Keratinocyte (primary cell): ENCODE measurements at regions not wholly inside any gene's neighbourhood (a gene's known extent, or its start where the extent isn't known, plus 50 kb on each side); places are given as distances from the start of the nearest gene placed in this dataset.

Experiments used
- DNase-seq: peaks from one replicate; pipeline ENCODE4 v3.0.0-alpha.2; 2011; ENCODE audit warnings: low read depth, missing footprints, low spot score
- FAIRE-seq: peaks from 2 replicates; lab custom pipeline; 2011; peaks lifted over from hg19 to GRCh38; lab: Jason Lieb, UNC
- H2AFZ ChIP-seq: 2 replicates; pipeline ENCODE4 v1.6.0; 2012; ENCODE audit warnings: low read length, control low read depth, inconsistent platforms; ENCODE audit not compliant: control insufficient read depth
- H3K27ac ChIP-seq: 2 replicates; pipeline ENCODE4 v1.5.1; 2011; ENCODE audit warnings: low read length; ENCODE audit not compliant: control insufficient read depth, insufficient read depth
- H3K27me3 ChIP-seq: 3 replicates; pipeline ENCODE4 v1.6.0; 2011; ENCODE audit warnings: low read length; ENCODE audit not compliant: control insufficient read depth, insufficient read depth; ENCODE audit errors: extremely low read depth
- H3K36me3 ChIP-seq, 2 experiments: 2 replicates in 1 of 2; 3 replicates in 1 of 2; pipeline ENCODE4 v1.5.1; 2011; ENCODE audit warnings: low read length in 2 of 2, mild to moderate bottlenecking in 1 of 2; ENCODE audit not compliant: control insufficient read depth in 2 of 2, insufficient read depth in 2 of 2; ENCODE audit errors: extremely low read depth in 1 of 2
- H3K4me1 ChIP-seq: 3 replicates; pipeline ENCODE4 v1.5.1; 2011; ENCODE audit warnings: low read length; ENCODE audit not compliant: control insufficient read depth, insufficient read depth; ENCODE audit errors: extremely low read depth
- H3K4me2 ChIP-seq: 3 replicates; pipeline ENCODE4 v1.6.0; 2011; ENCODE audit warnings: low read depth, low read length; ENCODE audit not compliant: control insufficient read depth, insufficient read depth; ENCODE audit errors: extremely low read depth
- H3K4me3 ChIP-seq, 3 experiments: fragments of 200-600 bp in 1 of 3; sonication (generic) in 1 of 3; 2 replicates in 2 of 3; 3 replicates in 1 of 3; pipeline ENCODE4 v1.5.1; 2011 to 2016; ENCODE audit warnings: low read length in 3 of 3, mild to moderate bottlenecking in 3 of 3, control low read depth in 2 of 3, inconsistent platforms in 1 of 3, low read depth in 1 of 3, mixed read lengths in 1 of 3, mixed run types in 1 of 3, moderate library complexity in 1 of 3; ENCODE audit not compliant: control insufficient read depth in 2 of 3, insufficient read depth in 2 of 3; ENCODE audit errors: extremely low read depth in 1 of 3
- H3K79me2 ChIP-seq: 2 replicates; pipeline ENCODE4 v1.6.0; 2012; ENCODE audit warnings: low read length; ENCODE audit not compliant: control insufficient read depth, insufficient read depth
- H3K9ac ChIP-seq: 3 replicates; pipeline ENCODE4 v1.6.0; 2011; ENCODE audit warnings: low read length; ENCODE audit not compliant: control insufficient read depth, insufficient read depth; ENCODE audit errors: extremely low read depth
- H3K9me1 ChIP-seq: 3 replicates; pipeline ENCODE4 v1.6.0; 2011; ENCODE audit warnings: low read length; ENCODE audit not compliant: control insufficient read depth, insufficient read depth; ENCODE audit errors: extremely low read depth
- H3K9me3 ChIP-seq: 2 replicates; pipeline ENCODE4 v1.5.1; 2012; ENCODE audit warnings: low read depth, low read length; ENCODE audit not compliant: control insufficient read depth
- H4K20me1 ChIP-seq: 3 replicates; pipeline ENCODE4 v1.6.0; 2011; ENCODE audit warnings: low read length; ENCODE audit not compliant: control insufficient read depth, insufficient read depth; ENCODE audit errors: extremely low read depth
- CTCF ChIP-seq, 3 experiments: IDR thresholded peaks in 1 of 3; conservative IDR thresholded peaks in 1 of 3; optimal IDR thresholded peaks in 1 of 3; 2 replicates in 2 of 3; 3 replicates in 1 of 3; pipeline versions ENCODE3 to v1.5.1; 2011; ENCODE audit warnings: low read length in 3 of 3, mild to moderate bottlenecking in 3 of 3, moderate library complexity in 2 of 3, control low read depth in 1 of 3, inconsistent platforms in 1 of 3; ENCODE audit not compliant: insufficient read depth in 2 of 3; ENCODE audit errors: extremely low read depth in 1 of 3
- EZH2 ChIP-seq: IDR thresholded peaks from one replicate; pipeline ENCODE4 v1.6.1; 2012; ENCODE audit warnings: inconsistent platforms, mild to moderate bottlenecking, low read length, moderate library complexity
- dilution Hi-C: fragments of 300-500 bp; cut with MboI; formaldehyde crosslinking; loops from one replicate; pipeline ENCODE4 v1.7.0; 2020; ENCODE audit warnings: low sequenced_read_pairs; ENCODE audit not compliant: extremely low pct_ligation_motif_present

- no peak overlapping the region for H2AFZ ChIP-seq
- TF ChIP-seq CTCF (optimal IDR thresholded peaks at IDR 0.05 in 1 of 3, IDR thresholded peaks at IDR 0.05 in 1 of 3, conservative IDR thresholded peaks at IDR 0.05 in 1 of 3; ENCODE audit: extremely low read depth in 1 of 3, insufficient read depth in 2 of 3, low read length in 3 of 3) (no peak), EZH2 (no peak)
- no peaks in the 10 kb centered on the region for H3K9me1 ChIP-seq
- dilution Hi-C loops: no loop called here
- no peak for DNase-seq
- no peaks in the 10 kb centered on the region for H3K9me3 ChIP-seq
- H3K4me2 ChIP-seq: no peak overlapping the region
- H3K36me3 ChIP-seq: no peaks in the 10 kb centered on the region
- no peaks in the 10 kb centered on the region for H3K79me2 ChIP-seq
- no peaks in the 10 kb centered on the region for H3K4me1 ChIP-seq
- no peaks in the 10 kb centered on the region for H3K27me3 ChIP-seq
- FAIRE-seq: no peak
- H3K27ac ChIP-seq: no peak overlapping the region
- no peak overlapping the region for H3K4me3 ChIP-seq
- no peak overlapping the region for H3K9ac ChIP-seq
- H4K20me1 ChIP-seq: no peaks in the 10 kb centered on the region
These were observed 391.1 kb upstream of the HSF2 start for GRCh38 chr6:122008101-122008999.

GRCh38 chr6:122009000-122009350, 390.5 kb upstream of the HSF2 start:
- Histone ChIP-seq H3K27ac (no peak overlapping the region), H3K36me3 (no peaks in the 10 kb centered on the region), H3K9ac (no peak overlapping the region), H3K9me3 (no peaks in the 10 kb centered on the region), H4K20me1 (no peaks in the 10 kb centered on the region), H3K27me3 (no peaks in the 10 kb centered on the region), H3K4me3 (no peak overlapping the region), H3K9me1 (no peaks in the 10 kb centered on the region), H3K4me2 (no peak overlapping the region), H3K79me2 (no peaks in the 10 kb centered on the region), H3K4me1 (no peaks in the 10 kb centered on the region), H2AFZ (no peak overlapping the region)
- no peak for DNase-seq
- dilution Hi-C loops: no loop called here
- TF ChIP-seq EZH2: no peak
- no peak for TF ChIP-seq CTCF (optimal IDR thresholded peaks at IDR 0.05 in 1 of 3, IDR thresholded peaks at IDR 0.05 in 1 of 3, conservative IDR thresholded peaks at IDR 0.05 in 1 of 3; ENCODE audit: extremely low read depth in 1 of 3, insufficient read depth in 2 of 3, low read length in 3 of 3)
- FAIRE-seq: no peak
